Thymus (tissue), 11 donors: ENCODE measurements at regions not wholly inside any gene's neighbourhood (a gene's known extent, or its start where the extent isn't known, plus 50 kb on each side); places are given as distances from the start of the nearest gene placed in this dataset.

Source experiments
- DNase-seq, 9 donors: peaks; one replicate each; pipeline ENCODE4 v3.0.0-alpha.2; 2013; ENCODE audit warnings: low spot score in 9 of 9, low read depth in 6 of 9, missing footprints in 1 of 9
- H3K27ac ChIP-seq, 2 donors: one replicate each; pipeline ENCODE4 v1.5.1; 2013; ENCODE audit warnings: control low read depth in 1 of 2, low read depth in 1 of 2, low read length in 1 of 2, mild to moderate bottlenecking in 1 of 2, moderate library complexity in 1 of 2
- H3K27me3 ChIP-seq, 2 donors: one replicate each; pipeline ENCODE4 v1.5.1; 2013; ENCODE audit warnings: low read length in 1 of 2; ENCODE audit not compliant: control insufficient read depth in 2 of 2, insufficient read depth in 1 of 2
- H3K36me3 ChIP-seq, 2 donors: one replicate each; pipeline ENCODE4 v1.5.1; 2013; ENCODE audit warnings: low read length in 1 of 2, mild to moderate bottlenecking in 1 of 2, moderate library complexity in 1 of 2; ENCODE audit not compliant: control insufficient read depth in 2 of 2, insufficient read depth in 2 of 2
- H3K4me1 ChIP-seq, 2 donors: one replicate each; pipeline ENCODE4 v1.5.1; 2013; ENCODE audit warnings: low read length in 2 of 2; ENCODE audit not compliant: control insufficient read depth in 2 of 2, insufficient read depth in 2 of 2
- H3K4me3 ChIP-seq, 2 donors: one replicate each; pipeline ENCODE4 v1.5.1; 2013; ENCODE audit warnings: low read length in 2 of 2, control low read depth in 1 of 2, mild to moderate bottlenecking in 1 of 2
- H3K9me3 ChIP-seq, 2 donors: one replicate each; pipeline ENCODE4 v1.5.1; 2013; ENCODE audit warnings: low read length in 1 of 2, mild to moderate bottlenecking in 1 of 2; ENCODE audit not compliant: control insufficient read depth in 2 of 2, insufficient read depth in 1 of 2
- WGBS: extraction: QIAGEN DNeasy Blood & Tissue Kit; methylation state at CpG from one replicate; pipeline ENCODE4 v1.1.7; 2013; 5-methylcytosine and 5-hydroxymethylcytosine counted together
- donor health status: healthy.

GRCh38 chr3:135622656-135623055 is 342.9 kb upstream of the PPP2R3A start:
- Histone ChIP-seq H3K27ac (no peak overlapping the region), H3K4me3 (no peak overlapping the region), H3K4me1 (no peaks in the 10 kb centered on the region), H3K36me3 (no peaks in the 10 kb centered on the region), H3K27me3 (no peaks in the 10 kb centered on the region), H3K9me3 (no peaks in the 10 kb centered on the region)
- no peak for DNase-seq

- Histone ChIP-seq H3K27ac (no peak overlapping the region), H3K36me3 (no peaks in the 10 kb centered on the region), H3K4me1 (no peaks in the 10 kb centered on the region), H3K9me3 (no peaks in the 10 kb centered on the region), H3K27me3 (no peaks in the 10 kb centered on the region), H3K4me3 (no peak overlapping the region)
- DNase-seq: no peak
- WGBS: 94% methylated on average over 2 of the region's 2 CpGs
These were observed 342.0 kb upstream of the PPP2R3A start for GRCh38 chr3:135623558-135623957.

- H3K4me1 ChIP-seq: no peaks in the 10 kb centered on the region
- H3K4me3 ChIP-seq: no peak overlapping the region
- H3K27ac ChIP-seq: no peak overlapping the region
- no peaks in the 10 kb centered on the region for H3K9me3 ChIP-seq
- 89% methylated on average over 4 of the region's 4 CpGs for WGBS
- no peaks in the 10 kb centered on the region for H3K36me3 ChIP-seq
- no peak for DNase-seq
- no peaks in the 10 kb centered on the region for H3K27me3 ChIP-seq
These were observed 338.5 kb upstream of the PPP2R3A start for GRCh38 chr3:135627057-135627456.

- Histone ChIP-seq H3K9me3 (no peaks in the 10 kb centered on the region), H3K4me3 (no peak overlapping the region), H3K4me1 (no peaks in the 10 kb centered on the region), H3K27ac (no peak overlapping the region), H3K36me3 (no peaks in the 10 kb centered on the region), H3K27me3 (no peaks in the 10 kb centered on the region)
- no peak for DNase-seq
- 79% methylated on average over 5 of the region's 5 CpGs for WGBS
These were observed 335.7 kb upstream of the PPP2R3A start for GRCh38 chr3:135629701-135630408.

GRCh38 chr3:135632556-135633065 is 332.9 kb upstream of the PPP2R3A start:
- Histone ChIP-seq H3K27me3 (no peaks in the 10 kb centered on the region), H3K9me3 (no peaks in the 10 kb centered on the region), H3K27ac (no peak overlapping the region), H3K4me1 (no peaks in the 10 kb centered on the region), H3K4me3 (no peak overlapping the region), H3K36me3 (no peaks in the 10 kb centered on the region)
- 95% methylated on average over 2 of the region's 2 CpGs for WGBS
- DNase-seq: no peak

GRCh38 chr3:135633078-135633477 is 332.4 kb upstream of the PPP2R3A start:
- 87% methylated on average over 2 of the region's 2 CpGs for WGBS
- Histone ChIP-seq H3K27me3 (no peaks in the 10 kb centered on the region), H3K27ac (no peak overlapping the region), H3K4me3 (no peak overlapping the region), H3K9me3 (no peaks in the 10 kb centered on the region), H3K36me3 (no peaks in the 10 kb centered on the region), H3K4me1 (no peaks in the 10 kb centered on the region)
- no peak for DNase-seq

- H3K27ac ChIP-seq: no peak overlapping the region
- no peaks in the 10 kb centered on the region for H3K9me3 ChIP-seq
- H3K27me3 ChIP-seq: no peaks in the 10 kb centered on the region
- no peak for DNase-seq
- 90% methylated on average over 1 of the region's 1 CpG for WGBS
- no peak overlapping the region for H3K4me3 ChIP-seq
- no peaks in the 10 kb centered on the region for H3K36me3 ChIP-seq
- no peaks in the 10 kb centered on the region for H3K4me1 ChIP-seq
These were observed 328.9 kb upstream of the PPP2R3A start for GRCh38 chr3:135636596-135636995.

GRCh38 chr3:135637013-135637412 is 328.5 kb upstream of the PPP2R3A start:
- Histone ChIP-seq H3K36me3 (no peaks in the 10 kb centered on the region), H3K27me3 (no peaks in the 10 kb centered on the region), H3K4me1 (no peaks in the 10 kb centered on the region), H3K27ac (no peak overlapping the region), H3K9me3 (no peaks in the 10 kb centered on the region), H3K4me3 (no peak overlapping the region)
- no peak for DNase-seq
- WGBS: 87% methylated on average over 3 of the region's 3 CpGs

GRCh38 chr3:135641761-135642160 is 323.8 kb upstream of the PPP2R3A start:
- Histone ChIP-seq H3K36me3 (no peaks in the 10 kb centered on the region), H3K4me1 (no peaks in the 10 kb centered on the region)
- DNase-seq: no peak

More at GRCh38 chr3:135641761-135642160, 323.8 kb upstream of the PPP2R3A start:
- H3K27me3 ChIP-seq: no peaks in the 10 kb centered on the region
- H3K27ac ChIP-seq: no peak overlapping the region
- no peak overlapping the region for H3K4me3 ChIP-seq
- H3K9me3 ChIP-seq: no peaks in the 10 kb centered on the region
